GM12864 (cell line): ENCODE measurements at regions not wholly inside any gene's neighbourhood (a gene's known extent, or its start where the extent isn't known, plus 50 kb on each side); places are given as distances from the start of the nearest gene placed in this dataset.

Experiments used
- DNase-seq: peaks from one replicate; pipeline ENCODE4 v3.0.0-alpha.2; 2011; ENCODE audit warnings: low read depth
- H3K4me3 ChIP-seq: 2 replicates; pipeline ENCODE4 v1.5.1; 2011; ENCODE audit warnings: mild to moderate bottlenecking, low read depth, low read length, control low read depth
- CTCF ChIP-seq: IDR thresholded peaks from 2 replicates; pipeline ENCODE4 v1.5.1; 2011; ENCODE audit warnings: low read depth, mild to moderate bottlenecking, moderate library complexity, low read length, control low read depth, inconsistent platforms; ENCODE audit errors: missing control alignments

DNA sequence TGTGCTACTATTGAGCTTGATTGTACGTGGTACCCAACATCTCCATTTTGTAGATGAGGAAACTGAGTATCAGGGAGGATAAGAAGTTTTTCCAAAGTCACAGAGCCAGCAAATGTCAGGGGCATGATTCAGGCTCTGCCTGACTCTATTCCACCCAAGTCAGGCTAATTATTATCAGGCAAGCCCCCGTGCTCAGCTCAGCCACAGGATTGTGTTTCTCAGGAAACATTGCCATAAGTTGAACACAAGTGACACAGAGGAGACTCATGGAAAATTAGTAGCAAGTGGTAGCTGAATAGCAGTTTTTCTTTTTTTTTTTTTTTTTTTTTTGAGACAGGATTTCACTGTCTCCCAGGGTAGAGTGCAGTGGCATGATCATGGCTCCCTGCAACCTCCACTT, 260.5 kb downstream of the C1D start:
- DNase-seq, result no peak
- H3K4me3 ChIP-seq, result no peak overlapping the region
- TF ChIP-seq CTCF, result no peak

DNA sequence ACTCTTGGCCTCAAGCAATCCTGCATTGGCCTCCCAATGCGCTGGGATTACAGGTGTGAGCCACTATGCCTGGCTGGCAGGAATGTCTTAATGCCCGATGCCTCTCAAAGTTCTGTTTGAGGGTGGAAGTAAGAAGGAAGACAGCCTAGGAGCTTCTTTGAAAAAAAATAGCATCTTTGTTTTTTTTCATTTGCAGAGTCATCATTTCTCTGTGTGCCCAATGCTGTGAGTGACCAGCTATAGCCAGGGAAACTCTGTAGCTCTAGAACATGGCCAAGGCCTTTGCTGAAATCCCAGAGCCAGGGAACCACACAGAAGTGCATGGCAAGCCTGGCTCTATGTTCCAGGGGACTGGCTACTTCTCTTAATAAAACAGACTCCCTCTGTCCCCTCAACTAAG, 260.0 kb downstream of the C1D start:
- TF ChIP-seq CTCF, result no peak
- H3K4me3 ChIP-seq, result no peak overlapping the region
- DNase-seq, result no peak

GRCh38 chr2:67806816-67807215, 256.0 kb downstream of the C1D start:
- no peak overlapping the region for H3K4me3 ChIP-seq
- no peak for DNase-seq
- no peak for TF ChIP-seq CTCF

- no peak overlapping the region for H3K4me3 ChIP-seq
Observed at GRCh38 chr2:67808112-67808511, 254.7 kb downstream of the C1D start.

GRCh38 chr2:67812682-67813081, 250.1 kb downstream of the C1D start:
- no peak overlapping the region for H3K4me3 ChIP-seq
- DNase-seq, result no peak
- no peak for TF ChIP-seq CTCF

More at GRCh38 chr2:67808112-67808511, 254.7 kb downstream of the C1D start:
- no peak for DNase-seq
- no peak for TF ChIP-seq CTCF

DNA sequence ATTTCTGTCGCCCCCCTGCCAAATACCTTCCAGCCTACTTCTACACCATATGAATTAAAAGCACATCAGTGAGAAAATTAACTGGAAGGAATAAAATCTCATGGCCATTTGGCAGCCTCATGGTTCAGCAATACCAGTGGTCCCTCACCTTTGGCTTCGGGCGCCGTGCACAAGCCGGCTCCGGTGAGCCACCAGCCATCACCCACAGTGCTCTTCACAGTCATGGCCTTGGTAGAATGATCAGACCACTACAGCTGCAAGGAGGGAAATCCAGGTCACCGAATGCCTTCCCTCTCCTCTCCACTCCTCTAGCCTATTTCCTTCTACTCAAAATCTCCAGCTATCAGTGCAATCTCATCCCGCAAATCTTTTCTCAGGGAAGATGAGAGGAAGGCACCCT, 239.1 kb downstream of the C1D start:
- H3K4me3 ChIP-seq, result no peak overlapping the region
- no peak for DNase-seq
- TF ChIP-seq CTCF, result no peak

DNA sequence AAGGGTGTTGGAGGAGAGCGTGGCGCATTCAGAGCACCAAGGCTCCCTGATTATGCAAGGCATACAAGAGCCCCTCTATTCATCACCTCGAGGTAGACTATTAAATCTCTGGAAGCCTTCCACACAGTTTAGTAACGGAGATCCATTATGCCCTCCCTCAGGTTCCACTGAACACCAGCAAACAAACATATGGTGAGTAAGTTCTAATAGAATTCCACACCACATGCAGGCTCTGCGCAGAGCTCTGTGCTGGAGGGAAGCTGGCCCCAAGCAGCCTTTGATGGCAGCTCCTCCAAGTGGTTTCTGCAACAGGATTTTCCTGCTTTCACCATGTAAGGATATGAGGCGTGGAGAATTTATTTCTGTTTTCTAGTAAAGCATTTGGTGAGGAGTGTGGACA, 238.6 kb downstream of the C1D start:
- no peak overlapping the region for H3K4me3 ChIP-seq
- DNase-seq, result no peak
- TF ChIP-seq CTCF, result no peak
